Inferior parietal cortex (tissue), 1 donor: ENCODE measurements at regions not wholly inside any gene's neighbourhood (a gene's known extent, or its start where the extent isn't known, plus 50 kb on each side); places are given as distances from the start of the nearest gene placed in this dataset.
"Not testable (repeated sequence)": the region's sequence is repeated elsewhere in the genome, so short reads cannot be mapped to it uniquely, and the experiment has no call there.

Experiments used
- DNase-seq: peaks from one replicate; pipeline ENCODE4 v3.0.0-alpha.2; 2016; ENCODE audit errors: extremely low spot score

GRCh38 chr5:87536365-87536764 is 123.6 kb upstream of the CCNH start:
- no peak for DNase-seq

GRCh38 chr5:87535706-87536105 is 123.0 kb upstream of the CCNH start:
- no peak for DNase-seq

- no peak for DNase-seq
Observed at GRCh38 chr5:87529486-87530076, 116.9 kb upstream of the CCNH start.

GRCh38 chr5:87526131-87526530 is 113.4 kb upstream of the CCNH start:
- DNase-seq, result no peak

- no peak for DNase-seq
Observed at GRCh38 chr5:87524217-87524616, 111.5 kb upstream of the CCNH start.

GRCh38 chr5:87511778-87512177 is 99.0 kb upstream of the CCNH start:
- DNase-seq, result not testable (repeated sequence)

GRCh38 chr5:87503004-87503403 is 90.3 kb upstream of the CCNH start:
- no peak for DNase-seq

- DNase-seq, result no peak
Observed at GRCh38 chr5:87499478-87500410, 87.0 kb upstream of the CCNH start.
